ENCODE measurements at regions not wholly inside any gene's neighbourhood (a gene's known extent, or its start where the extent isn't known, plus 50 kb on each side); places are given as distances from the start of the nearest gene placed in this dataset.

GRCh38 chr10:110436554-110437350, 61.0 kb upstream of the DUSP5 start:
- DNase-seq (ENCODE audit: low spot score) = no peak

GRCh38 chr10:110437351-110437605, 60.4 kb upstream of the DUSP5 start:
- no peak for DNase-seq (ENCODE audit: low spot score)

GRCh38 chr10:110437761-110438341, 59.9 kb upstream of the DUSP5 start:
- DNase-seq (ENCODE audit: low spot score) = no peak

GRCh38 chr10:110442746-110443145, 55.0 kb upstream of the DUSP5 start:
- no peak for DNase-seq (ENCODE audit: low spot score)

- DNase-seq (ENCODE audit: low spot score) = no peak
These were observed 54.3 kb upstream of the DUSP5 start for GRCh38 chr10:110443239-110444003.

- DNase-seq (ENCODE audit: low spot score) = no peak
These were observed 53.7 kb upstream of the DUSP5 start for GRCh38 chr10:110444004-110444337.

- no peak for DNase-seq (ENCODE audit: low spot score)
These were observed 51.8 kb upstream of the DUSP5 start for GRCh38 chr10:110445871-110446270.

- DNase-seq (ENCODE audit: low spot score) = no peak
These were observed 51.4 kb upstream of the DUSP5 start for GRCh38 chr10:110446277-110446676.

- DNase-seq (ENCODE audit: low spot score) = no peak
These were observed 50.6 kb upstream of the DUSP5 start for GRCh38 chr10:110446954-110447608.

- DNase-seq (ENCODE audit: low spot score) = no peak
These were observed 49.8 kb upstream of the DUSP5 start for GRCh38 chr10:110447886-110448285.
